ENCODE measurements at regions not wholly inside any gene's neighbourhood (a gene's known extent, or its start where the extent isn't known, plus 50 kb on each side); places are given as distances from the start of the nearest gene placed in this dataset.

DNA sequence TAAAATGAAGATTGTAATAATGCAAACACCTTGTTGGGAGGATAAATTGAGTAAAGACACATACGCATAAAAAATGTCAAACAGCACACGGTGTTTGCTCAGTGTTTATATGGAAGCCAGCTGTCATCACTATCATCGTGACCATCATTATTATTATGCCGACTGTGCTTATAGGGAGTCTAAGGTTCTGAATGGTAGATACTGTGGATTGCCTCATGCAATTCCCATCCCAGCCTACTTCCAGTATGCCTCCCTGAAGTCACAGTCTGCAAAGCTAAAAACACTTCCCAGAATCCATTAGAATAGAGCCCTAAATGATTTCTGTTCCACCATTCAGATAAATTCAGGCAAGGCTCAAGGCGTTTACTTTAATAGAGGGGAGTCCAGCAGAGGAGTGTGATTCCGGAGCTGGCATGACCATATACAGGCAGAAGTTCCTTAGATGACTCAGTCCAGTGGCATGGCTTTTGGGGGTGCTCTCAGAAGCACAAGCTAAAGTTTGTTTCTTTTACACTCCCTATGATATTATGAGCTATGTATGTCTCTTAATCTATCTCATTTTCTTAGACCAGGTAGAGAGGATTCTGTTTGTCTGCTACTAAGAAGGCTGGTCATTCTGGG is 148.7 kb downstream of the MEX3B start:
- Histone ChIP-seq H3K4me3 (no peak overlapping the region), H3K4me1 (peaks cover 0 to 5% (median 2%) of the 10 kb centered on the region in 4 donors), H3K27me3 (no peaks in the 10 kb centered on the region), H3K27ac (no peak overlapping the region), H3K36me3 (no peaks in the 10 kb centered on the region), H3K9me3 (no peaks in the 10 kb centered on the region)
- DNase-seq (no peak), ATAC-seq (no peak)
- TF ChIP-seq POLR2A (IDR thresholded peaks at IDR 0.05) = no peak
- TF ChIP-seq, protein P1, sequence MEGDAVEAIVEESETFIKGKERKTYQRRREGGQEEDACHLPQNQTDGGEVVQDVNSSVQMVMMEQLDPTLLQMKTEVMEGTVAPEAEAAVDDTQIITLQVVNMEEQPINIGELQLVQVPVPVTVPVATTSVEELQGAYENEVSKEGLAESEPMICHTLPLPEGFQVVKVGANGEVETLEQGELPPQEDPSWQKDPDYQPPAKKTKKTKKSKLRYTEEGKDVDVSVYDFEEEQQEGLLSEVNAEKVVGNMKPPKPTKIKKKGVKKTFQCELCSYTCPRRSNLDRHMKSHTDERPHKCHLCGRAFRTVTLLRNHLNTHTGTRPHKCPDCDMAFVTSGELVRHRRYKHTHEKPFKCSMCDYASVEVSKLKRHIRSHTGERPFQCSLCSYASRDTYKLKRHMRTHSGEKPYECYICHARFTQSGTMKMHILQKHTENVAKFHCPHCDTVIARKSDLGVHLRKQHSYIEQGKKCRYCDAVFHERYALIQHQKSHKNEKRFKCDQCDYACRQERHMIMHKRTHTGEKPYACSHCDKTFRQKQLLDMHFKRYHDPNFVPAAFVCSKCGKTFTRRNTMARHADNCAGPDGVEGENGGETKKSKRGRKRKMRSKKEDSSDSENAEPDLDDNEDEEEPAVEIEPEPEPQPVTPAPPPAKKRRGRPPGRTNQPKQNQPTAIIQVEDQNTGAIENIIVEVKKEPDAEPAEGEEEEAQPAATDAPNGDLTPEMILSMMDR (IDR thresholded peaks at IDR 0.05) = no peak
- WGBS (ENCODE audit: insufficient coverage, low coverage, low lambda C conversion rate, missing lambda C conversion rate) = 78% methylated on average over 6 of the region's 6 CpGs
- intact Hi-C loops (cut with DNase I) = no loop called here

DNA sequence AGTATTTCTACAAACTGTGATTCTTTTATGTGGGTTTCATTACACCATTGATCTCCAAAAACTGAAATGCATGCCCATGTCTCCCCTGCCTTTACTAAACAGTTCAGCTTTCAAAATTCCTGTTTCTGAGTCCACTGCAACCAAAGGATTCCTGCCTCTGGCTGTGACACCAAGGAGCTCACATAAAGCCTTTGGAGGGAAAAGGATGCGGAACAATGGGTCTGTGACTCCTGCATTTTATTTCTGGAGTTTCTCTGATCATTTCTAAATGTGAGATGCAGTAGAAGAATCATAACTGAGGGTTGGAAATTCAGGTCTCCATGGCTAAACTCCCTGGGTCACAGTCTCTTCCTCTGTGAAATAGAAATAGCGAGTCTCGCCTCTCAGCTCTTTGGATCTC is 149.5 kb downstream of the MEX3B start:
- no peaks in the 10 kb centered on the region for H3K9me3 ChIP-seq
- intact Hi-C loops (cut with DNase I) = no loop called here
- H3K4me3 ChIP-seq = no peak overlapping the region
- H3K36me3 ChIP-seq = no peaks in the 10 kb centered on the region
- peaks cover 0 to 5% (median 2%) of the 10 kb centered on the region in 4 donors for H3K4me1 ChIP-seq
- ATAC-seq (no peak), DNase-seq (no peak)
- H3K27ac ChIP-seq = no peak overlapping the region
- 98% methylated on average over 3 of the region's 3 CpGs for WGBS (ENCODE audit: insufficient coverage, low coverage, low lambda C conversion rate, missing lambda C conversion rate)
- TF ChIP-seq, protein P1 (IDR thresholded peaks at IDR 0.05) = no peak
- no peak for TF ChIP-seq POLR2A (IDR thresholded peaks at IDR 0.05)
- H3K27me3 ChIP-seq = no peaks in the 10 kb centered on the region

DNA sequence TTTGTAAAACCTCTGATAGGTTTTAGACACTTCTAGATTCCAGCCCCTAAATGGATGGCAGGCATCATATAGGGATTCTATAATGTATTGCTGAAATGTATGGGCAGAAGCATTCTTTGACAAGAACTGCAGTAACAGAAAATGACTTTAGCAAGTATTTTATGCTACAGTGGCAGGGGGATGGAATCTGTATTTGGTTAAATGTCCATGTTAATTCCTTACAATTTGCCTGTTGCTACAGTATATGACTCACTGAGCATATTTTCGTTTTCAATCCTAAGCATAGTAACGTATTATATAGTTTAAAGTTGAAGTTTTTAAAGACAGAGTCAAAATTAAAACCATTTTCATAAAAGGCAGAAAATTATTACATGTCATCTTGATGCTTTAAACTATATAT is 150.1 kb downstream of the MEX3B start:
- Histone ChIP-seq H3K27ac (no peak overlapping the region), H3K4me1 (peaks cover 0 to 5% (median 2%) of the 10 kb centered on the region in 4 donors), H3K4me3 (no peak overlapping the region), H3K36me3 (no peaks in the 10 kb centered on the region), H3K27me3 (no peaks in the 10 kb centered on the region), H3K9me3 (no peaks in the 10 kb centered on the region)
- ATAC-seq (no peak), DNase-seq (no peak)
- intact Hi-C loops (cut with DNase I) = no loop called here
- no peak for TF ChIP-seq POLR2A (IDR thresholded peaks at IDR 0.05)
- TF ChIP-seq, protein P1 (IDR thresholded peaks at IDR 0.05) = no peak
- 72% methylated on average over 2 of the region's 2 CpGs for WGBS (ENCODE audit: insufficient coverage, low coverage, low lambda C conversion rate, missing lambda C conversion rate)

DNA sequence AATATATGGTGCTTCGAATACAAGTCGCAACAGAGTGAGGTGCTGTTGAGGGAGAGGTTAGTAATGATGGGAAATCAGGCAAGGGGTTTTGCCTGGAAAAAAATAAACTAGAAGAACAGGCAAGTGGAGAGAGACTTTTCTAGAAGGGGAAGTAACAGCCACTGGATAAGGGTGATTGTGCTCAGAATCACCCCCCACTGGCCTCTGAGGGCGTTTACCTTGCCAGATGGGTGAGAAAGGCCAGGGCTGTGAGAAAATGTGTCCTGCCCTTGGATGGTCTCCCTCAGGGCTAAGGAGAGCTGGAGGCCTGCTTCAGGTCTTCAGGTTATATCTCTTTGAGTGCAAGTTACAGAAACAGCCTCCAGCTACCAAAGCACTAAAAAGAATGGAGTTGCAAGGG is 151.8 kb downstream of the MEX3B start:
- Histone ChIP-seq H3K9me3 (no peaks in the 10 kb centered on the region), H3K27ac (no peak overlapping the region), H3K36me3 (no peaks in the 10 kb centered on the region), H3K4me3 (no peak overlapping the region), H3K4me1 (peaks cover 0 to 5% (median 2%) of the 10 kb centered on the region in 4 donors), H3K27me3 (no peaks in the 10 kb centered on the region)
- no peak for DNase-seq
- TF ChIP-seq POLR2A (IDR thresholded peaks at IDR 0.05) = no peak
- TF ChIP-seq, protein P1 (IDR thresholded peaks at IDR 0.05) = no peak
- intact Hi-C loops (cut with DNase I) = no loop called here
- ATAC-seq = no peak
- WGBS (ENCODE audit: insufficient coverage, low coverage, low lambda C conversion rate, missing lambda C conversion rate) = 85% methylated on average over 2 of the region's 3 CpGs

Data from right lobe of liver (tissue), 6 donors.